HCT116 (cell line): ENCODE measurements at regions not wholly inside any gene's neighbourhood (a gene's known extent, or its start where the extent isn't known, plus 50 kb on each side); places are given as distances from the start of the nearest gene placed in this dataset.

Experiments used
- ATAC-seq: fragments of 200-7000 bp; cut with Tn5 transposase; 2 replicates; pipeline ENCODE4 v1.9.1; 2020; ENCODE audit warnings: mild to moderate bottlenecking, moderate library complexity
- BruUV-seq: library from RNA; stranded (reverse); fragments of 400-500 nt; replicated peaks from 2 replicates; lab custom pipeline; 2021; lab: Mats Ljungman, UMichigan
- CTCF ChIA-PET: fragments of 300-600 bp; sonication (Branson Sonifier 250); formaldehyde crosslinking; loops from one replicate; lab custom pipeline; 2021; ENCODE audit warnings: antibody characterized with exemption; lab: Charles Lee
- POLR2A ChIA-PET: fragments of 300-600, 350-600 bp; sonication (Branson Sonifier 250); formaldehyde crosslinking; loops from one replicate; lab custom pipeline; 2021; ENCODE audit warnings: antibody characterized with exemption; lab: Charles Lee
- RAD21 ChIA-PET, 2 experiments: fragments of 300-600 bp; sonication (Branson Sonifier 250); formaldehyde crosslinking; loops; one replicate each; lab custom pipeline; 2023; ENCODE audit warnings: low total read pairs in 2 of 2; ENCODE audit not compliant: uncharacterized antibody in 2 of 2, unreplicated experiment in 2 of 2, low non-redundant PET in 1 of 2; lab: Charles Lee
- DNase-seq: peaks from one replicate; pipeline ENCODE4 v3.0.0-alpha.2; 2010; ENCODE audit warnings: low read depth, low spot score
- H2AFZ ChIP-seq: fragments of 200-600 bp; shearing (Covaris generic), sonication (generic); 2 replicates; pipeline ENCODE4 v1.6.1; 2017; ENCODE audit warnings: low read depth, mixed run types, mixed read lengths, antibody characterized with exemption, low read length; ENCODE audit not compliant: poor library complexity, severe bottlenecking
- H3K27ac ChIP-seq: 2 replicates; pipeline ENCODE4 v1.5.1; 2012; ENCODE audit warnings: low read depth, low read length
- H3K27me3 ChIP-seq: fragments of 200-600 bp; sonication (generic); 2 replicates; pipeline ENCODE4 v1.6.1; 2016; ENCODE audit warnings: mixed run types, low read length, mixed read lengths; ENCODE audit not compliant: insufficient read depth
- H3K36me3 ChIP-seq, 2 experiments: fragments of 200-500 bp in 1 of 2; fragments of 200-600 bp in 1 of 2; sonication (Bioruptor generic) in 1 of 2; sonication (generic) in 1 of 2; 2 replicates each; pipeline versions ENCODE4 v1.5.1 to v1.6.1; 2014 to 2016; ENCODE audit warnings: low read length in 2 of 2, inconsistent platforms in 1 of 2, mixed read lengths in 1 of 2, mixed run types in 1 of 2; ENCODE audit not compliant: insufficient read depth in 2 of 2, control insufficient read depth in 1 of 2
- H3K4me1 ChIP-seq, 2 experiments: fragments of 200-600 bp in 1 of 2; sonication (generic) in 1 of 2; 2 replicates each; pipeline versions ENCODE4 v1.5.1 to v1.6.1; 2012 to 2017; ENCODE audit warnings: low read length in 2 of 2, inconsistent platforms in 1 of 2, mild to moderate bottlenecking in 1 of 2, mixed read lengths in 1 of 2, mixed run types in 1 of 2, moderate library complexity in 1 of 2; ENCODE audit not compliant: insufficient read depth in 2 of 2, control insufficient read depth in 1 of 2
- H3K4me2 ChIP-seq: fragments of 200-600 bp; sonication (generic); 2 replicates; pipeline ENCODE4 v1.6.1; 2017; ENCODE audit warnings: mixed run types, low read length, mixed read lengths
- H3K4me3 ChIP-seq, 2 experiments: fragments of 200-600 bp in 1 of 2; sonication (generic) in 1 of 2; replicated peaks in 1 of 2; 2 replicates each; pipeline ENCODE4 v1.5.1; 2011 to 2016; ENCODE audit warnings: low read length in 2 of 2, control low read depth in 1 of 2, low read depth in 1 of 2, mild to moderate bottlenecking in 1 of 2, mixed read lengths in 1 of 2, mixed run types in 1 of 2
- H3K79me2 ChIP-seq: fragments of 200-600 bp; sonication (generic); 2 replicates; pipeline ENCODE4 v1.6.1; 2017; ENCODE audit warnings: mild to moderate bottlenecking, mixed run types, low read length, moderate library complexity, mixed read lengths; ENCODE audit not compliant: insufficient read depth
- H3K9ac ChIP-seq: fragments of 200-600 bp; sonication (generic); 2 replicates; pipeline ENCODE4 v1.6.1; 2016; ENCODE audit warnings: low read length, mixed read lengths
- H3K9me2 ChIP-seq: fragments of 200-600 bp; sonication (generic), shearing (Covaris generic); 2 replicates; pipeline ENCODE4 v1.6.1; 2017; ENCODE audit warnings: mixed run types, mild to moderate bottlenecking, moderate library complexity; ENCODE audit not compliant: insufficient read depth
- H3K9me3 ChIP-seq, 2 experiments: fragments of 200-500 bp in 1 of 2; fragments of 200-600 bp in 1 of 2; sonication (Bioruptor generic) in 1 of 2; sonication (generic) in 1 of 2; 2 replicates each; pipeline ENCODE4 v1.6.1; 2014 to 2017; ENCODE audit warnings: low read length in 2 of 2, mixed read lengths in 2 of 2, inconsistent platforms in 1 of 2, low read depth in 1 of 2, mild to moderate bottlenecking in 1 of 2, mixed run types in 1 of 2, moderate library complexity in 1 of 2; ENCODE audit not compliant: control insufficient read depth in 1 of 2, insufficient read depth in 1 of 2
- H4K20me1 ChIP-seq: fragments of 200-600 bp; sonication (generic), shearing (Covaris generic); 2 replicates; pipeline ENCODE4 v1.6.1; 2017; ENCODE audit warnings: mixed run types, mild to moderate bottlenecking, moderate library complexity; ENCODE audit not compliant: insufficient read depth
- ATF3 ChIP-seq: IDR thresholded peaks from 2 replicates; pipeline ENCODE4 v1.6.1; 2012
- CEBPB ChIP-seq: IDR thresholded peaks from 2 replicates; pipeline ENCODE4 v1.6.1; 2012; ENCODE audit warnings: low read depth
- EZH2phosphoT487 ChIP-seq: fragments of 200-600 bp; IDR thresholded peaks from 2 replicates; pipeline ENCODE4 v1.6.1; 2018; ENCODE audit warnings: antibody characterized with exemption, borderline replicate concordance
- FOSL1 ChIP-seq: IDR thresholded peaks from 2 replicates; pipeline ENCODE4 v1.6.1; 2012; ENCODE audit warnings: low read depth
- JUND ChIP-seq: IDR thresholded peaks from 2 replicates; pipeline ENCODE4 v1.6.1; 2012
- POLR2AphosphoS5 ChIP-seq: IDR thresholded peaks from 2 replicates; pipeline ENCODE4 v1.6.1; 2011; ENCODE audit warnings: mild to moderate bottlenecking, low read depth, low read length, moderate library complexity
- REST ChIP-seq: IDR thresholded peaks from 2 replicates; pipeline ENCODE4 v1.6.1; 2012; ENCODE audit warnings: low read depth
- SIN3A ChIP-seq: IDR thresholded peaks from 2 replicates; pipeline ENCODE4 v1.6.1; 2012; ENCODE audit warnings: low read depth
- SRF ChIP-seq: IDR thresholded peaks from 2 replicates; pipeline ENCODE4 v1.6.1; 2012; ENCODE audit warnings: low read depth
- YY1 ChIP-seq: IDR thresholded peaks from 2 replicates; pipeline ENCODE4 v1.6.1; 2011; ENCODE audit warnings: low read length, low read depth, moderate library complexity, mild to moderate bottlenecking; ENCODE audit not compliant: insufficient replicate concordance; ENCODE audit errors: extremely low read depth
- ZBTB33 ChIP-seq: IDR thresholded peaks from 2 replicates; pipeline ENCODE4 v1.6.1; 2011; ENCODE audit warnings: mild to moderate bottlenecking, low read length, moderate library complexity; ENCODE audit not compliant: insufficient replicate concordance; ENCODE audit errors: extremely low read depth
- intact Hi-C: fragments of 100-400 bp; cut with micrococcal nuclease; formaldehyde crosslinking; loops from 2 replicates; pipeline ENCODE4 v1.10.0; 2022

GRCh38 chr1:162927421-162927820 lies 66.4 kb upstream of the CCDC190 start:
- H2AFZ ChIP-seq, result no peak overlapping the region
- RAD21 ChIA-PET, result no interaction called here

GRCh38 chr1:162926906-162927305 lies 65.9 kb upstream of the CCDC190 start:
- Histone ChIP-seq H3K27me3 (no peaks in the 10 kb centered on the region), H3K4me3 (no peak overlapping the region), H3K4me1 (no peaks in the 10 kb centered on the region), H2AFZ (no peak overlapping the region), H3K79me2 (no peaks in the 10 kb centered on the region), H3K4me2 (no peak overlapping the region), H3K27ac (no peak overlapping the region), H3K36me3 (no peaks in the 10 kb centered on the region), H3K9me3 (no peaks in the 10 kb centered on the region), H4K20me1 (no peaks in the 10 kb centered on the region), H3K9me2 (no peaks in the 10 kb centered on the region), H3K9ac (no peak overlapping the region)
- no TSS peak for BruUV-seq
- intact Hi-C loops, result no loop called here
- DNase-seq, result no peak
- CTCF ChIA-PET, result no interaction called here
- RAD21 ChIA-PET, result no interaction called here
- POLR2A ChIA-PET, result no interaction called here
- ATAC-seq, result no peak
- no peak for TF ChIP-seq POLR2AphosphoS5
- TF ChIP-seq ATF3, result no peak
- TF ChIP-seq SRF, result no peak
- TF ChIP-seq REST, result no peak
- TF ChIP-seq YY1, result no peak
- no peak for TF ChIP-seq CEBPB
- TF ChIP-seq SIN3A, result no peak
- TF ChIP-seq FOSL1, result no peak
- no peak for TF ChIP-seq EZH2phosphoT487

More at GRCh38 chr1:162927421-162927820, 66.4 kb upstream of the CCDC190 start:
- Histone ChIP-seq H3K79me2 (no peaks in the 10 kb centered on the region), H3K9ac (no peak overlapping the region), H3K9me3 (no peaks in the 10 kb centered on the region), H4K20me1 (no peaks in the 10 kb centered on the region), H3K4me1 (no peaks in the 10 kb centered on the region), H3K36me3 (no peaks in the 10 kb centered on the region), H3K27me3 (no peaks in the 10 kb centered on the region), H3K9me2 (no peaks in the 10 kb centered on the region), H3K4me3 (no peak overlapping the region), H3K27ac (no peak overlapping the region), H3K4me2 (no peak overlapping the region)
- ATAC-seq (no peak), DNase-seq (no peak)
- intact Hi-C loops, result no loop called here
- TF ChIP-seq ZBTB33 (no peak), FOSL1 (no peak), JUND (no peak)
- POLR2A ChIA-PET, result no interaction called here
- no TSS peak for BruUV-seq
- CTCF ChIA-PET, result no interaction called here
